ENCODE measurements at regions not wholly inside any gene's neighbourhood (a gene's known extent, or its start where the extent isn't known, plus 50 kb on each side); places are given as distances from the start of the nearest gene placed in this dataset.

GRCh38 chr2:194819367-194819766 is 837.7 kb upstream of the SLC39A10 start:
- TF ChIP-seq CTCF (conservative IDR thresholded peaks at IDR 0.05; ENCODE audit: low read length) (peak; percentile 51), EZH2phosphoT487 (IDR thresholded peaks at IDR 0.05; ENCODE audit: borderline replicate concordance, low read depth, low read length) (no peak)
